ENCODE measurements at regions not wholly inside any gene's neighbourhood (a gene's known extent, or its start where the extent isn't known, plus 50 kb on each side); places are given as distances from the start of the nearest gene placed in this dataset.

DNA sequence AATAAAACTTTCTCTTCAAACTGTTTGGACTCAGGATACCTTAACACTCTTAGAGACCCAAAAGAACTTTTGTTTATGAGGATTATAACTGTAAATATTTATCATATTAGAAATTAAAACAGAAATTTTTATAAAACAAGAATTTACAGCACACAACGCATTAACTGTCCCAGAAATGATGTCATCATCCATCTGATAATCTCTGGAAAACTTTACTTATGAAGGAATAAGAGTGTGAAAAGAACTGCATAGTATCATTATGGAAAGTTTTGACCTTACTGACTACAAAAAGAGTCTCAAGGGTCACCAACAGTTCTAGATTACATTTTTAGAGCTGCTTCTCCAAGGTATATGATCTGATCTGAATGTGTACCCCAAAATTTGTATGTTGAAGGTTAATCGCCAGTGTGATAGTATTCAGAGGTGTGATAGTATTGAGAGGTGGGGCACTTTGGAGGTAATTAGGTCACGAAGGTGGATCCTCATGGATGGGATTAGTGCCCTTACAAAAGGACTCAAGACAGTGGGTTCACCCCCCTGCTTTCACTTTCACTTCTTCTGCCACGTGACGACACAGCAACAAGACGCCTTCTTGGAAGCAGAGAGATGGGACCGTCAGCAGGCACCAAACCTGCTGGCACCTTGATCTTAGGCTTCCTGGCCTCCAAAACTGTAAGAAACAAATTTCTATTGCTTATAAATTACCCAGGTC, 95.7 kb upstream of the NR5A2 start:
- Histone ChIP-seq H3K4me1 (peaks cover 0 to 3% (median 0%) of the 10 kb centered on the region in 3 donors), H3K27me3 (no peaks in the 10 kb centered on the region), H3K36me3 (no peaks in the 10 kb centered on the region), H3K4me3 (no peak overlapping the region), H3K9me3 (no peaks in the 10 kb centered on the region), H3K27ac (no peak overlapping the region)
- 84 to 90% methylated on average over 7 of the region's 7 CpGs for WGBS, 2 donors
- ATAC-seq (peak in 1 of 4 donors; percentile 31), FAIRE-seq (no peak), DNase-seq (no peak)
- intact Hi-C loops (cut with DNase I), result no loop called here
- TF ChIP-seq, protein P1, sequence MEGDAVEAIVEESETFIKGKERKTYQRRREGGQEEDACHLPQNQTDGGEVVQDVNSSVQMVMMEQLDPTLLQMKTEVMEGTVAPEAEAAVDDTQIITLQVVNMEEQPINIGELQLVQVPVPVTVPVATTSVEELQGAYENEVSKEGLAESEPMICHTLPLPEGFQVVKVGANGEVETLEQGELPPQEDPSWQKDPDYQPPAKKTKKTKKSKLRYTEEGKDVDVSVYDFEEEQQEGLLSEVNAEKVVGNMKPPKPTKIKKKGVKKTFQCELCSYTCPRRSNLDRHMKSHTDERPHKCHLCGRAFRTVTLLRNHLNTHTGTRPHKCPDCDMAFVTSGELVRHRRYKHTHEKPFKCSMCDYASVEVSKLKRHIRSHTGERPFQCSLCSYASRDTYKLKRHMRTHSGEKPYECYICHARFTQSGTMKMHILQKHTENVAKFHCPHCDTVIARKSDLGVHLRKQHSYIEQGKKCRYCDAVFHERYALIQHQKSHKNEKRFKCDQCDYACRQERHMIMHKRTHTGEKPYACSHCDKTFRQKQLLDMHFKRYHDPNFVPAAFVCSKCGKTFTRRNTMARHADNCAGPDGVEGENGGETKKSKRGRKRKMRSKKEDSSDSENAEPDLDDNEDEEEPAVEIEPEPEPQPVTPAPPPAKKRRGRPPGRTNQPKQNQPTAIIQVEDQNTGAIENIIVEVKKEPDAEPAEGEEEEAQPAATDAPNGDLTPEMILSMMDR (IDR thresholded peaks at IDR 0.05), result no peak

DNA sequence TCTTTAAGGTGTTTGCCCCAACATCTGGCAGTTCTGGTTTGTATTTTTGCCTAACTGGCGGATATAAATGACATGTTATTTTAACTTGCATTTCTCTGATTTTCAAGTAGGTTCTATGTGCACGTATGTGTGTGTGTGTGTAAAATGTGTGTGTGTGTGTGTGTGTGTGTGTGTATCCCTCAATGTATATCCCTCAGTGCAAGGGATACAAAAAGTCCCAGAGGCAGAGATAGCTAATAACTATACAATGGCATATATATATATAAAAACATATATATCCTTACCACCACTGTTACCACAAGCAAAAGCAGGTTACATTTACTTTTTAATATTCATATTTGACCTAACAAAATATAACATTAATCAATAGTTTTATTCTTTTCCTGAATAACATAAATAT, 95.0 kb upstream of the NR5A2 start:
- FAIRE-seq (no peak), ATAC-seq (no peak), DNase-seq (no peak)
- TF ChIP-seq, protein P1 (IDR thresholded peaks at IDR 0.05), result no peak
- no peaks in the 10 kb centered on the region for H3K9me3 ChIP-seq
- 88 to 89% methylated on average over 2 of the region's 2 CpGs for WGBS, 2 donors
- peaks cover 0 to 3% (median 0%) of the 10 kb centered on the region in 3 donors for H3K4me1 ChIP-seq
- no peaks in the 10 kb centered on the region for H3K36me3 ChIP-seq
- no peaks in the 10 kb centered on the region for H3K27me3 ChIP-seq
- intact Hi-C loops (cut with DNase I), result no loop called here
- no peak overlapping the region for H3K27ac ChIP-seq
- no peak overlapping the region for H3K4me3 ChIP-seq

DNA sequence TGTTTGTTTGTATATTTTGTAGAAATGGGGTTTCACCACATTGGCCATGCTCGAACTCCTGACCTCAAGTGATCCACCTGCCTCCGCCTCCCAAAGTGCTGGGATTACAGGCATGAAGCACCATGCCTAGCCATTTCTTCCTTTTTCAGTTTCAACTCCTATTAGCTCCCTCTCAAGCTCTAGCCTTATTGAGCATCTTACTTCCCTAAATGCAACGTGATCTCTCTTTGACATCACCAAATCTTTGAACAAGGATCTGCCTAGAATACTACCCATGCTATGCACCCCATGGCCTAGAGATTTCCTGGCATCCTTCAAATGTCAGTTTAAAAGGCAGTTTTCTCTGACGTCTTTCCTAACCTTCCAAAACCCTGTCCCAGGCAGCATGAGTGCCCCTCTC, 91.1 kb upstream of the NR5A2 start:
- TF ChIP-seq, protein P1 (IDR thresholded peaks at IDR 0.05), result no peak
- 85 to 87% methylated on average over 4 of the region's 4 CpGs for WGBS, 2 donors
- ATAC-seq, result no peak
- Histone ChIP-seq H3K4me3 (no peak overlapping the region), H3K27me3 (no peaks in the 10 kb centered on the region), H3K4me1 (no peaks in the 10 kb centered on the region), H3K27ac (no peak overlapping the region), H3K9me3 (no peaks in the 10 kb centered on the region), H3K36me3 (no peaks in the 10 kb centered on the region)
- DNase-seq, result no peak
- intact Hi-C loops (cut with DNase I), result no loop called here
- FAIRE-seq, result no peak

DNA sequence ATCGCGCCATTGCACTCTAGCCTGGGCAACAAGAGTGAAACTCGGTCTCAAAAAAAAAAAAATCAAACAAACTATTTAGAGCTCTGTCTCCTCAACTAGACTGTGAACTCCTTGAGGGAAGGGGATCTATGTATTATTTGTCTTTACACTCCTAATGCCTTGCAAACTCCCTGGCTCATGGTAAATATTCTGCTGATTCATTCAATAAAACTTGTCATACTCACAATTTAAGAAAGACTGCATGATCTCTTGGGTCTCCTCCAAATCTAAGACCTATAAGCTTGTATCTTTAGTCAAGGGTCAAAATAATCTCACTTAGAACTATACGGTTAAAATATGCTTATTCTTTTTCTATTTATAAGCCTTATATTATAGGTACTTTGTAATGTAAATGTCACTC, 90.3 kb upstream of the NR5A2 start:
- Histone ChIP-seq H3K4me3 (no peak overlapping the region), H3K36me3 (no peaks in the 10 kb centered on the region), H3K4me1 (no peaks in the 10 kb centered on the region), H3K27me3 (no peaks in the 10 kb centered on the region), H3K27ac (no peak overlapping the region), H3K9me3 (no peaks in the 10 kb centered on the region)
- TF ChIP-seq, protein P1 (IDR thresholded peaks at IDR 0.05), result no peak
- FAIRE-seq, result no peak
- 90 to 91% methylated on average over 4 of the region's 4 CpGs for WGBS, 2 donors
- no peak for ATAC-seq
- intact Hi-C loops (cut with DNase I), result no loop called here
- no peak for DNase-seq

DNA sequence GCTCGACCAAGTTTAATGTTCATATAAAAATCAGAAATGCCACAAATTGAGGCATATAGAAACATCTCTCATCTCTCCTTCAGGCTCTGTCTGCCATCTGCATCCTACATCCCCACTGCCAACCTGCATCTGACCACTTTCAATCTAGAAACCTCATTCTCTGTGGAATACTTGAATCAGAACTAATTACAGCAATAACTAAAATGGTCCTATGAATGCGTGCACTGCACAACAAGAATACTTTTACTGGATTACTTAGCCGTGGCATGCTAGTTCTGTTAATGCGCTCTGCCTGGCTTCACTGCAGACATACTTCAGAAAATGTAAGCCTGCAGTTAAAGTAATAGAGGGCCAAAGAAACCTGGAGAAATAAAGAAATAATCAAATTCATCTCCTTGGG, 89.8 kb upstream of the NR5A2 start:
- Histone ChIP-seq H3K4me3 (no peak overlapping the region), H3K9me3 (no peaks in the 10 kb centered on the region), H3K27ac (no peak overlapping the region), H3K36me3 (no peaks in the 10 kb centered on the region), H3K27me3 (no peaks in the 10 kb centered on the region), H3K4me1 (no peaks in the 10 kb centered on the region)
- DNase-seq, result no peak
- intact Hi-C loops (cut with DNase I), result no loop called here
- no peak for FAIRE-seq
- TF ChIP-seq, protein P1 (IDR thresholded peaks at IDR 0.05), result no peak
- 84 to 87% methylated on average over 4 of the region's 4 CpGs for WGBS, 2 donors
- no peak for ATAC-seq
